ENCODE measurements at regions not wholly inside any gene's neighbourhood (a gene's known extent, or its start where the extent isn't known, plus 50 kb on each side); places are given as distances from the start of the nearest gene placed in this dataset.

DNA sequence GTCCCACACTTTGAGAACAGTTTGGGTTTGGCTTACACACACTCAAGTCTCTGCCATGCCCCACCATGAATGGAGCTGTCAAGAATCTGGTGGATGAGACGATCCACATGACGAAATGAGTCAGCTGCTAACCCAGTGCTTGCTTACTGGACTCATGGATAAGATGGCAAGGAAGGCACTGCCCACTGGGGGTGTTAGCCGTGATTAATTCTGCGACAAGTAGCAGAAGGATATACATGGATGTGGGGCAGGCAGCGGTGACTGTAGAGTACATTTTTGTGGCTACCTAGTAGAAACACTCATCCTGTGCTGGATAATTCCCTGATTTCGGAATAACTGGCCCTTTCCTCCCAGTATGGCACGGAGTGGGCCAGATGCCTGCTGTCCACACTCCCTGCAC lies 77.5 kb downstream of the SPATA31C2 start:
- Histone ChIP-seq H3K4me1 (ENCODE audit: insufficient read depth, low read length) (no peaks in the 10 kb centered on the region), H3K36me3 (ENCODE audit: insufficient read depth, low read length) (no peaks in the 10 kb centered on the region), H3K27ac (ENCODE audit: low read depth in 1 of 2, low read length in 2 of 2) (no peak overlapping the region), H3K9me3 (ENCODE audit: control insufficient read depth in 1 of 2, insufficient read depth in 1 of 2, low read length in 2 of 2) (no peaks in the 10 kb centered on the region), H3K4me3 (ENCODE audit: low read length) (no peak overlapping the region), H3K27me3 (ENCODE audit: control insufficient read depth in 1 of 2, insufficient read depth in 2 of 2, low read length in 2 of 2) (peaks cover 2 to 7% of the 10 kb centered on the region in 2 experiments)
- ATAC-seq (ENCODE audit: poor library complexity) (no peak), DNase-seq (no peak)
- intact Hi-C loops (cut with DNase I, micrococcal nuclease) = no loop called here
- ChIA-PET CTCF (no interaction called here), POLR2A (no interaction called here)
- Mint-ChIP-seq H3K36me3 (ENCODE audit: low read depth) (no peaks in the 10 kb centered on the region), H3K4me1 (ENCODE audit: low read depth) (no peaks in the 10 kb centered on the region), H3K27ac (no peak overlapping the region), H3K4me3 (no peak overlapping the region), H3K27me3 (peaks cover 6% of the 10 kb centered on the region), H3K9me3 (no peaks in the 10 kb centered on the region)
- TF ChIP-seq, protein P1, sequence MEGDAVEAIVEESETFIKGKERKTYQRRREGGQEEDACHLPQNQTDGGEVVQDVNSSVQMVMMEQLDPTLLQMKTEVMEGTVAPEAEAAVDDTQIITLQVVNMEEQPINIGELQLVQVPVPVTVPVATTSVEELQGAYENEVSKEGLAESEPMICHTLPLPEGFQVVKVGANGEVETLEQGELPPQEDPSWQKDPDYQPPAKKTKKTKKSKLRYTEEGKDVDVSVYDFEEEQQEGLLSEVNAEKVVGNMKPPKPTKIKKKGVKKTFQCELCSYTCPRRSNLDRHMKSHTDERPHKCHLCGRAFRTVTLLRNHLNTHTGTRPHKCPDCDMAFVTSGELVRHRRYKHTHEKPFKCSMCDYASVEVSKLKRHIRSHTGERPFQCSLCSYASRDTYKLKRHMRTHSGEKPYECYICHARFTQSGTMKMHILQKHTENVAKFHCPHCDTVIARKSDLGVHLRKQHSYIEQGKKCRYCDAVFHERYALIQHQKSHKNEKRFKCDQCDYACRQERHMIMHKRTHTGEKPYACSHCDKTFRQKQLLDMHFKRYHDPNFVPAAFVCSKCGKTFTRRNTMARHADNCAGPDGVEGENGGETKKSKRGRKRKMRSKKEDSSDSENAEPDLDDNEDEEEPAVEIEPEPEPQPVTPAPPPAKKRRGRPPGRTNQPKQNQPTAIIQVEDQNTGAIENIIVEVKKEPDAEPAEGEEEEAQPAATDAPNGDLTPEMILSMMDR (IDR thresholded peaks at IDR 0.05) = no peak

DNA sequence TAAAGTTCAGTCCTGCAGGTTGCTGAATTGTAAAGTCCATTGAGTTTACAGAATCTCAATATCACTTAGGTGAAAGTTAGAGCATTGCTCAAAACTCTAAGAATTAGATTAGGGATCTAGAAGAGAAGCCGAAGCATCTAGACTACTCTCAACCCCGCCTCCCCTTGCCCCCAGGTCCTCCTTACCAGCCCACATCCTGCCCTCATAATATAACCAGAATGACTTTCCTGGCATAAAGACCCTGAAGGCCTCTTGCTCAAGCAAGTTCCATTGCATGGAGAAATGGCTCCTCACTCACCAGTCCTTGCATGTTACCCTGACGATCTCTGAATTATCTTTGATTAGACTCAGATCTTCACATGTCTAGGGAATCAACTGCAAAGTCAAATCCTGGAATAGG lies 78.8 kb downstream of the SPATA31C2 start:
- H3K4me1 Mint-ChIP-seq (ENCODE audit: low read depth) = no peaks in the 10 kb centered on the region
- ATAC-seq (ENCODE audit: poor library complexity) = no peak
- H3K9me3 ChIP-seq (ENCODE audit: control insufficient read depth in 1 of 2, insufficient read depth in 1 of 2, low read length in 2 of 2) = peaks cover 0 to 3% of the 10 kb centered on the region in 2 experiments

DNA sequence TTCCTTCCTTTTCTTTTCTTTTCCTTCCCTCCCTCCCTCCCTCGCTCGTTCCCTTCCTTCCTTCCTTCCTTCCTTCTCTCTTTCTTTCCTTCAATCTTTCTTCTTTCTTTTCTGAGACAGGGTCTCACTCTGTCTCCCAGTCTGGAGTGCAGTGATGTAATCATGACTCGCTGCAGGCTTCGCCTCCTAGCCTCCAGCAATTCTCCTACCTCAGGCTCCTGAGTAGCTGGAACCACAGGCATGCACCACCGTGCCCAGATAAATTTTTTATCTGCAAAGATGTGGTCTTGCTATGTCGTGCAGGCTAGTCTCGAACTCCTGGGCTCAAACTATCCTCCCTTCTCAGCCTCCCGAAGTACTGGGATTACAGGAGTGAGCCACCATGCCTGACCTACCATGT lies 81.4 kb downstream of the SPATA31C2 start:
- no peaks in the 10 kb centered on the region for H3K27me3 Mint-ChIP-seq
- no peak for DNase-seq
- H3K4me3 Mint-ChIP-seq = no peak overlapping the region
- CTCF ChIA-PET = no interaction called here
- peaks cover 0 to 2% of the 10 kb centered on the region in 2 experiments for H3K27me3 ChIP-seq (ENCODE audit: control insufficient read depth in 1 of 2, insufficient read depth in 2 of 2, low read length in 2 of 2)
- no peaks in the 10 kb centered on the region for H3K36me3 Mint-ChIP-seq (ENCODE audit: low read depth)
- H3K4me1 Mint-ChIP-seq (ENCODE audit: low read depth) = no peaks in the 10 kb centered on the region
- peaks cover 0 to 8% of the 10 kb centered on the region in 2 experiments for H3K9me3 ChIP-seq (ENCODE audit: control insufficient read depth in 1 of 2, insufficient read depth in 1 of 2, low read length in 2 of 2)
- no peak overlapping the region for H3K27ac Mint-ChIP-seq
- H3K4me1 ChIP-seq (ENCODE audit: insufficient read depth, low read length) = no peaks in the 10 kb centered on the region
- no peak for ATAC-seq (ENCODE audit: poor library complexity)
- intact Hi-C loops (cut with DNase I, micrococcal nuclease) = no loop called here
- TF ChIP-seq, protein P1 (IDR thresholded peaks at IDR 0.05) = no peak
- no peaks in the 10 kb centered on the region for H3K36me3 ChIP-seq (ENCODE audit: insufficient read depth, low read length)
- H3K4me3 ChIP-seq (ENCODE audit: low read length) = no peak overlapping the region
- H3K27ac ChIP-seq (ENCODE audit: low read depth in 1 of 2, low read length in 2 of 2) = no peak overlapping the region
- POLR2A ChIA-PET = no interaction called here
- H3K9me3 Mint-ChIP-seq = no peaks in the 10 kb centered on the region

More for the DNA sequence above, 78.8 kb downstream of the SPATA31C2 start:
- H3K4me3 ChIP-seq (ENCODE audit: low read length) = no peak overlapping the region
- Mint-ChIP-seq H3K9me3 (no peaks in the 10 kb centered on the region), H3K27ac (no peak overlapping the region), H3K4me3 (no peak overlapping the region), H3K36me3 (ENCODE audit: low read depth) (no peaks in the 10 kb centered on the region), H3K27me3 (no peaks in the 10 kb centered on the region)
- ChIA-PET POLR2A (no interaction called here), CTCF (interaction anchor here (0.7 kb wide), 1 partner anchor 47 kb away, joined by 3 read pairs; no protein-coding TSS in a partner anchor)
- no peaks in the 10 kb centered on the region for H3K36me3 ChIP-seq (ENCODE audit: insufficient read depth, low read length)
- TF ChIP-seq, protein P1 (IDR thresholded peaks at IDR 0.05) = no peak
- H3K27me3 ChIP-seq (ENCODE audit: control insufficient read depth in 1 of 2, insufficient read depth in 2 of 2, low read length in 2 of 2) = peaks cover 0 to 2% of the 10 kb centered on the region in 2 experiments
- H3K27ac ChIP-seq (ENCODE audit: low read depth in 1 of 2, low read length in 2 of 2) = no peak overlapping the region
- DNase-seq = no peak
- intact Hi-C loops (cut with DNase I, micrococcal nuclease) = no loop called here
- H3K4me1 ChIP-seq (ENCODE audit: insufficient read depth, low read length) = no peaks in the 10 kb centered on the region

Data from CD4-positive, alpha-beta T cell (primary cell).